Activated CD4-positive, alpha-beta memory T cell treated with anti-CD3 and anti-CD28 coated beads, Interleukin-2, amount 10 ng/mL, durations not matched to agents 7 days and 5 days (primary cell): ENCODE measurements at regions not wholly inside any gene's neighbourhood (a gene's known extent, or its start where the extent isn't known, plus 50 kb on each side); places are given as distances from the start of the nearest gene placed in this dataset.
"Not testable (repeated sequence)": the region's sequence is repeated elsewhere in the genome, so short reads cannot be mapped to it uniquely, and the experiment has no call there.

ENCODE experiments used
- CTCF ChIA-PET: fragments of 350-600 bp; sonication (Branson Sonifier 250); formaldehyde crosslinking; loops from one replicate; lab custom pipeline; 2021; ENCODE audit warnings: antibody characterized with exemption, inconsistent platforms; lab: Charles Lee
- POLR2A ChIA-PET: fragments of 350-600 bp; sonication (Branson Sonifier 250); formaldehyde crosslinking; loops from one replicate; lab custom pipeline; 2021; ENCODE audit warnings: antibody characterized with exemption; lab: Charles Lee
- DNase-seq: peaks from one replicate; pipeline ENCODE4 v3.0.0-alpha.2; 2020
- H3K27ac Mint-ChIP-seq: one replicate; pipeline ENCODE4 v1.8.0; 2021; ENCODE audit warnings: mild to moderate bottlenecking, mixed read lengths
- H3K27me3 Mint-ChIP-seq: one replicate; pipeline ENCODE4 v1.8.0; 2021; ENCODE audit warnings: mixed read lengths
- H3K36me3 Mint-ChIP-seq: one replicate; pipeline ENCODE4 v1.8.0; 2021; ENCODE audit warnings: low read depth, mixed read lengths
- H3K4me1 Mint-ChIP-seq: one replicate; pipeline ENCODE4 v1.8.0; 2021; ENCODE audit warnings: mixed read lengths
- H3K4me3 Mint-ChIP-seq: one replicate; pipeline ENCODE4 v1.8.0; 2021; ENCODE audit warnings: mild to moderate bottlenecking, mixed read lengths
- H3K9me3 Mint-ChIP-seq: one replicate; pipeline ENCODE4 v1.8.0; 2021; ENCODE audit warnings: mixed read lengths

GRCh38 chr21:13802757-13803156, 193.2 kb downstream of the POTED start:
- POLR2A ChIA-PET, CTCF ChIA-PET, H3K27me3 Mint-ChIP-seq, H3K27ac Mint-ChIP-seq, H3K36me3 Mint-ChIP-seq, DNase-seq, H3K9me3 Mint-ChIP-seq, H3K4me1 Mint-ChIP-seq, H3K4me3 Mint-ChIP-seq: not testable (repeated sequence)
